NB4 (cell line): ENCODE measurements at regions not wholly inside any gene's neighbourhood (a gene's known extent, or its start where the extent isn't known, plus 50 kb on each side); places are given as distances from the start of the nearest gene placed in this dataset.

ENCODE experiments used
- MYC ChIP-seq: IDR thresholded peaks from 2 replicates; pipeline ENCODE4 v1.6.1; 2011; ENCODE audit warnings: low read depth, low read length
- POLR2A ChIP-seq: IDR thresholded peaks from 2 replicates; pipeline ENCODE4 v1.6.1; 2011; ENCODE audit warnings: mild to moderate bottlenecking; ENCODE audit not compliant: insufficient read length; ENCODE audit errors: extremely low read depth

GRCh38 chr7:120156476-120156875, 116.5 kb upstream of the KCND2 start:
- TF ChIP-seq POLR2A = no peak
- TF ChIP-seq MYC = no peak
